ENCODE measurements at regions not wholly inside any gene's neighbourhood (a gene's known extent, or its start where the extent isn't known, plus 50 kb on each side); places are given as distances from the start of the nearest gene placed in this dataset.
"Not testable (repeated sequence)": the region's sequence is repeated elsewhere in the genome, so short reads cannot be mapped to it uniquely, and the experiment has no call there.

- DNase-seq: peak; percentile 46
Observed at GRCh38 chr1:208475951-208476845, 232.0 kb upstream of the PLXNA2 start.

GRCh38 chr1:208476846-208477170, 232.6 kb upstream of the PLXNA2 start:
- DNase-seq: no peak

- no peak for DNase-seq
Observed at GRCh38 chr1:208479435-208479834, 235.3 kb upstream of the PLXNA2 start.

- DNase-seq: no peak
Observed at GRCh38 chr1:208485512-208485911, 241.3 kb upstream of the PLXNA2 start.

- no peak for DNase-seq
Observed at GRCh38 chr1:208486677-208487076, 242.5 kb upstream of the PLXNA2 start.

- DNase-seq: not testable (repeated sequence)
Observed at GRCh38 chr1:208488432-208488831, 244.2 kb upstream of the PLXNA2 start.

- no peak for DNase-seq
Observed at GRCh38 chr1:208496467-208497371, 252.5 kb upstream of the PLXNA2 start.

GRCh38 chr1:208497866-208498541, 253.8 kb upstream of the PLXNA2 start:
- no peak for DNase-seq

- DNase-seq: no peak
Observed at GRCh38 chr1:208499026-208499425, 254.8 kb upstream of the PLXNA2 start.

GRCh38 chr1:208499601-208500000, 255.4 kb upstream of the PLXNA2 start:
- DNase-seq: no peak

- no peak for DNase-seq
Observed at GRCh38 chr1:208500375-208500774, 256.2 kb upstream of the PLXNA2 start.

- DNase-seq: no peak
Observed at GRCh38 chr1:208501542-208501941, 257.4 kb upstream of the PLXNA2 start.

- no peak for DNase-seq
Observed at GRCh38 chr1:208503787-208504186, 259.6 kb upstream of the PLXNA2 start.

- DNase-seq: no peak
Observed at GRCh38 chr1:208506812-208507211, 262.6 kb upstream of the PLXNA2 start.

GRCh38 chr1:208509072-208509471, 264.9 kb upstream of the PLXNA2 start:
- no peak for DNase-seq

- peak; percentile 73 for DNase-seq
Observed at GRCh38 chr1:208510192-208510952, 266.2 kb upstream of the PLXNA2 start.

GRCh38 chr1:208511242-208511860, 267.2 kb upstream of the PLXNA2 start:
- DNase-seq: no peak

GRCh38 chr1:208513799-208514198, 269.6 kb upstream of the PLXNA2 start:
- DNase-seq: no peak

GRCh38 chr1:208515129-208515528, 270.9 kb upstream of the PLXNA2 start:
- no peak for DNase-seq

GRCh38 chr1:208516780-208517179, 272.6 kb upstream of the PLXNA2 start:
- DNase-seq: no peak

- no peak for DNase-seq
Observed at GRCh38 chr1:208520438-208521099, 276.4 kb upstream of the PLXNA2 start.
